ENCODE measurements at regions not wholly inside any gene's neighbourhood (a gene's known extent, or its start where the extent isn't known, plus 50 kb on each side); places are given as distances from the start of the nearest gene placed in this dataset.
"Not testable (repeated sequence)": the region's sequence is repeated elsewhere in the genome, so short reads cannot be mapped to it uniquely, and the experiment has no call there.

GRCh38 chr5:63553073-63553472 is 409.2 kb downstream of the HTR1A start:
- DNase-seq = no peak

GRCh38 chr5:63535840-63536602 is 426.2 kb downstream of the HTR1A start:
- no peak for DNase-seq

- no peak for DNase-seq
These were observed 438.0 kb downstream of the HTR1A start for GRCh38 chr5:63524281-63524680.

- no peak for DNase-seq
These were observed 446.2 kb downstream of the HTR1A start for GRCh38 chr5:63516006-63516405.

GRCh38 chr5:63500242-63500641 is 462.0 kb downstream of the HTR1A start:
- DNase-seq = no peak

GRCh38 chr5:63495225-63495624 is 467.0 kb downstream of the HTR1A start:
- DNase-seq = no peak

- DNase-seq = no peak
These were observed 478.9 kb downstream of the HTR1A start for GRCh38 chr5:63483338-63483737.

- no peak for DNase-seq
These were observed 488.8 kb downstream of the HTR1A start for GRCh38 chr5:63473335-63473967.

- DNase-seq = no peak
These were observed 506.0 kb downstream of the HTR1A start for GRCh38 chr5:63456279-63456678.

GRCh38 chr5:63451188-63451587 is 511.1 kb downstream of the HTR1A start:
- DNase-seq = no peak

- DNase-seq = no peak
These were observed 522.7 kb downstream of the HTR1A start for GRCh38 chr5:63439537-63439936.

GRCh38 chr5:63409737-63410136 is 552.5 kb downstream of the HTR1A start:
- DNase-seq = no peak

- no peak for DNase-seq
These were observed 553.3 kb downstream of the HTR1A start for GRCh38 chr5:63408984-63409383.

- peak; percentile 35 for DNase-seq
These were observed 560.7 kb downstream of the HTR1A start for GRCh38 chr5:63401436-63402046.

GRCh38 chr5:63400079-63400478 is 562.2 kb downstream of the HTR1A start:
- DNase-seq = no peak

GRCh38 chr5:63398346-63398745 is 563.9 kb downstream of the HTR1A start:
- no peak for DNase-seq

GRCh38 chr5:63388188-63388587 is 574.1 kb downstream of the HTR1A start:
- not testable (repeated sequence) for DNase-seq

GRCh38 chr5:63375851-63376250 is 586.4 kb downstream of the HTR1A start:
- DNase-seq = no peak

GRCh38 chr5:63374085-63374484 is 588.2 kb downstream of the HTR1A start:
- DNase-seq = no peak

GRCh38 chr5:63351164-63351563 is 611.1 kb downstream of the HTR1A start:
- DNase-seq = no peak

GRCh38 chr5:63346451-63346850 is 615.8 kb downstream of the HTR1A start:
- DNase-seq = no peak

- DNase-seq = no peak
These were observed 620.8 kb downstream of the HTR1A start for GRCh38 chr5:63341442-63341841.

GRCh38 chr5:63323926-63324325 is 638.3 kb downstream of the HTR1A start:
- no peak for DNase-seq

- DNase-seq = no peak
These were observed 647.7 kb downstream of the HTR1A start for GRCh38 chr5:63314551-63314950.

All from left hindlimb (tissue), 1 donor.